Prostate gland (tissue), 2 donors: ENCODE measurements at regions not wholly inside any gene's neighbourhood (a gene's known extent, or its start where the extent isn't known, plus 50 kb on each side); places are given as distances from the start of the nearest gene placed in this dataset.

ENCODE experiments used
- POLR2A ChIP-seq: fragments of 450-650 bp; IDR thresholded peaks from one replicate; pipeline ENCODE4 v1.6.1; 2016; ENCODE audit warnings: antibody characterized with exemption, mild to moderate bottlenecking
- POLR2AphosphoS5 ChIP-seq: sonication (generic); formaldehyde crosslinking; IDR thresholded peaks from one replicate; pipeline ENCODE4 v1.6.1; 2017; ENCODE audit warnings: antibody characterized with exemption
- TF ChIP-seq, protein P1 (sequence below), 4 experiments: fragments of 200-600 bp in 2 of 4; fragments of 450-650 bp in 2 of 4; sonication (generic) in 2 of 4; IDR thresholded peaks; 1 replicate in 3 of 4; 2 replicates in 1 of 4; pipeline ENCODE4 v1.5.1; 2016 to 2019; ENCODE audit warnings: antibody characterized with exemption in 4 of 4, mild to moderate bottlenecking in 2 of 4, moderate library complexity in 2 of 4

DNA sequence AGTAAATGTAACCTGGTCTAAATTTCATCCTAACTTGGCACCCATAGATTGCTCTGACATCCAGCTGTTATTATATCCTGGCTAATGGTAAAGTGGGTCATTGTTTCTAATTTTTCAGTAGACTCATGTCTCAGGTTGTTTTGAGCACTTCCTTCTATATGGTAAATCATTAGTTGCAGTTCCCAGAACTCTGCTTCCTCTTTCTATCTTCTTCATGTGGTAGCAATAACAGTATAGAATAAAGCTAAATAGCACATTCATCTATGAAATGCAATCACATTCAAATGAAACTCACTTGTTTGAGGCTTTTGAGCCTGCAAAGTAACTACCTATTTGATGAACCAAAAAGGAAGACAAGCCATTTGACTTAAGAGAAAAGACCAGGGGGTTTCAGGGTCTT, 65.1 kb upstream of the GZMB start:
- TF ChIP-seq, protein P1, sequence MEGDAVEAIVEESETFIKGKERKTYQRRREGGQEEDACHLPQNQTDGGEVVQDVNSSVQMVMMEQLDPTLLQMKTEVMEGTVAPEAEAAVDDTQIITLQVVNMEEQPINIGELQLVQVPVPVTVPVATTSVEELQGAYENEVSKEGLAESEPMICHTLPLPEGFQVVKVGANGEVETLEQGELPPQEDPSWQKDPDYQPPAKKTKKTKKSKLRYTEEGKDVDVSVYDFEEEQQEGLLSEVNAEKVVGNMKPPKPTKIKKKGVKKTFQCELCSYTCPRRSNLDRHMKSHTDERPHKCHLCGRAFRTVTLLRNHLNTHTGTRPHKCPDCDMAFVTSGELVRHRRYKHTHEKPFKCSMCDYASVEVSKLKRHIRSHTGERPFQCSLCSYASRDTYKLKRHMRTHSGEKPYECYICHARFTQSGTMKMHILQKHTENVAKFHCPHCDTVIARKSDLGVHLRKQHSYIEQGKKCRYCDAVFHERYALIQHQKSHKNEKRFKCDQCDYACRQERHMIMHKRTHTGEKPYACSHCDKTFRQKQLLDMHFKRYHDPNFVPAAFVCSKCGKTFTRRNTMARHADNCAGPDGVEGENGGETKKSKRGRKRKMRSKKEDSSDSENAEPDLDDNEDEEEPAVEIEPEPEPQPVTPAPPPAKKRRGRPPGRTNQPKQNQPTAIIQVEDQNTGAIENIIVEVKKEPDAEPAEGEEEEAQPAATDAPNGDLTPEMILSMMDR (IDR thresholded peaks at IDR 0.05), result no peak
- TF ChIP-seq POLR2AphosphoS5 (no peak), POLR2A (no peak)
